Subcutaneous abdominal adipose tissue (tissue), 5 donors: ENCODE measurements at regions not wholly inside any gene's neighbourhood (a gene's known extent, or its start where the extent isn't known, plus 50 kb on each side); places are given as distances from the start of the nearest gene placed in this dataset.

Experiments
- H3K27ac ChIP-seq: one replicate; pipeline ENCODE4 v1.7.0; 2013; ENCODE audit warnings: low read depth, mild to moderate bottlenecking, inconsistent platforms, low read length, moderate library complexity
- H3K27me3 ChIP-seq, 5 donors: one replicate each; pipeline ENCODE4 v1.7.0; 2013; ENCODE audit warnings: low read length in 5 of 5, inconsistent platforms in 1 of 5; ENCODE audit not compliant: control insufficient read depth in 5 of 5, insufficient read depth in 4 of 5
- H3K36me3 ChIP-seq, 5 donors: one replicate each; pipeline ENCODE4 v1.7.0; 2013; ENCODE audit warnings: low read length in 5 of 5; ENCODE audit not compliant: control insufficient read depth in 5 of 5, insufficient read depth in 5 of 5
- H3K4me1 ChIP-seq, 5 donors: one replicate each; pipeline ENCODE4 v1.7.0; 2013; ENCODE audit warnings: low read length in 5 of 5, mild to moderate bottlenecking in 3 of 5, moderate library complexity in 1 of 5; ENCODE audit not compliant: control insufficient read depth in 5 of 5, insufficient read depth in 5 of 5
- H3K4me3 ChIP-seq, 5 donors: one replicate each; pipeline ENCODE4 v1.7.0; 2013; ENCODE audit warnings: low read length in 5 of 5, low read depth in 1 of 5
- H3K9ac ChIP-seq, 5 donors: one replicate each; pipeline ENCODE4 v1.7.0; 2013; ENCODE audit warnings: low read length in 5 of 5, mild to moderate bottlenecking in 4 of 5, moderate library complexity in 3 of 5
- H3K9me3 ChIP-seq, 5 donors: one replicate each; pipeline ENCODE4 v1.7.0; 2013; ENCODE audit warnings: low read length in 5 of 5; ENCODE audit not compliant: control insufficient read depth in 5 of 5
- donor health status: healthy.
- donor health status: healthy.
- donor health status: healthy.
- donor health status: healthy.
- donor health status: healthy.

DNA sequence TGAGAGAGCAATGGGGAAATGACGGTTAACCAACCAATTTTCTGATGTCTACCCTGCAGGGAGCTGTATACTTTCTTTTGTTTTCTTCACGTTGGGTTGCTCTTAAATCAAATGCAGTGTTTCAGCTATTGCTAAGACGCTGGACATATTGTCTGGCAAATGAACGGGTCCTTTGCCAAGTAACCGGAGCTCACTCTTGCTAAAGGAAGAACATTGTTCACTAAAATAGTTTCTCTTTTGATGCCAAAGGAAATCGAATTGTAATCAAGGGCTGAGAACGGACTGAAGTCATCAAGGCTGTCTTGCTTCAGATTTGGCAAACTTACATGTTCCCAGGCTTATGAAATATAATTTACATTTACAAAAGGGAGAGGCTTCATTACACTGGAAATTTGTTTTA lies 142.3 kb upstream of the ARGLU1 start:
- Histone ChIP-seq H3K27ac (peak overlapping the region; percentile 72), H3K9me3 (no peaks in the 10 kb centered on the region), H3K27me3 (no peaks in the 10 kb centered on the region), H3K36me3 (no peaks in the 10 kb centered on the region), H3K9ac (peak overlapping the region in 3 of 5 donors; percentile 26 to 44 (median 37)), H3K4me1 (peaks cover 5 to 46% (median 22%) of the 10 kb centered on the region in 5 donors), H3K4me3 (peak overlapping the region; percentile 38 to 63 (median 52))

DNA sequence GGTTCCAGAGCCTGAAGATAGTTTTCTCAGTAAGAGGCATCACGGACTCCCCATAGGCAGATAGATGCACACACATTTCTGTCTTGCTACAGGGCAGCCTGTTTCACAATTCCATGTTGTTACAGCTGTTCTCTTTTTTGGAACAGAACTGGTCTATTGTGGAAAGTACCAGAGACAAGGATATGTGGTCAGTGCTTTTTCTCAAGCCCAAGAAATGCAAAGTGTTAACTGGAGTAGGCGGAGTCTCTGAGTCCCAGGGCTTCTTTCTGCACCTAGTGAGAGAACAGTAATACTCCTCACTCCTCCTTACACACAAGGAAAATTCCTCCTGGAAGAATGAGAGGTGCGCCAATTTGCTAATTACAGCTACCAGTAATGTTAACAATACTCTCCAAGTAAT lies 141.6 kb upstream of the ARGLU1 start:
- no peaks in the 10 kb centered on the region for H3K27me3 ChIP-seq
- H3K9ac ChIP-seq: peak overlapping the region in 3 of 5 donors; percentile 26 to 62 (median 57)
- peak overlapping the region; percentile 38 to 63 (median 52) for H3K4me3 ChIP-seq
- H3K27ac ChIP-seq: peak overlapping the region; percentile 72
- H3K36me3 ChIP-seq: no peaks in the 10 kb centered on the region
- peaks cover 5 to 48% (median 22%) of the 10 kb centered on the region in 5 donors for H3K4me1 ChIP-seq
- H3K9me3 ChIP-seq: no peaks in the 10 kb centered on the region

- H3K36me3 ChIP-seq: no peaks in the 10 kb centered on the region
- peak overlapping the region; percentile 64 for H3K27ac ChIP-seq
- H3K4me3 ChIP-seq: peak overlapping the region in 3 of 5 donors; percentile 24 to 44 (median 30)
- H3K9ac ChIP-seq: peak overlapping the region in 1 of 5 donors; percentile 31
- H3K4me1 ChIP-seq: peaks cover 0 to 27% (median 6%) of the 10 kb centered on the region in 5 donors
- no peaks in the 10 kb centered on the region for H3K9me3 ChIP-seq
- H3K27me3 ChIP-seq: no peaks in the 10 kb centered on the region
Observed at GRCh38 chr13:106702505-106702904, 134.6 kb upstream of the ARGLU1 start.

- H3K27me3 ChIP-seq: no peaks in the 10 kb centered on the region
- H3K36me3 ChIP-seq: no peaks in the 10 kb centered on the region
- H3K9me3 ChIP-seq: no peaks in the 10 kb centered on the region
- H3K4me3 ChIP-seq: peak overlapping the region in 2 of 5 donors; percentile 30 to 44
- peak overlapping the region in 1 of 5 donors; percentile 60 for H3K9ac ChIP-seq
- H3K4me1 ChIP-seq: peaks cover 0 to 27% (median 6%) of the 10 kb centered on the region in 5 donors
- H3K27ac ChIP-seq: peak overlapping the region; percentile 12
Observed at GRCh38 chr13:106701771-106702341, 133.9 kb upstream of the ARGLU1 start.

DNA sequence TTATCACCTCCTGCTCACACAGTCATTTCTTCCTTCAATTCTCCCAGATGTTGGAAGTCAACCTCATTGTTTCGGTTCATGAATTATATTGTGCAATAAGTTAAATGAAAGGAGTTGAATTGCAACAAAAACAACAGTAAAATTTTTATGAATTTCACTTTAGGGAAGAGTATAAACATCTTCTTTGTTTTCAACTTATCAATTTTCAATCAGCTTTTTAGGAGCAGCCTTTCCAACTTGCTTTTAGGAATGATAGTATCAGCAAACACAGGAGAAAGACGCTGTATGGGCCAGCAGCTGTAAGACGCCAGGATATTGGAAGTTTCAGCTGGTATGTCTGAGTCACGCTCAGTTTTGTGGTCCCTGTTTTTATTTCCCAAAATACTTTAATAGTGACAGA lies 132.5 kb upstream of the ARGLU1 start:
- Histone ChIP-seq H3K27ac (no peak overlapping the region), H3K9me3 (no peaks in the 10 kb centered on the region), H3K4me3 (no peak overlapping the region), H3K36me3 (no peaks in the 10 kb centered on the region), H3K27me3 (no peaks in the 10 kb centered on the region), H3K4me1 (peaks cover 0 to 31% (median 6%) of the 10 kb centered on the region in 5 donors), H3K9ac (no peak overlapping the region)

DNA sequence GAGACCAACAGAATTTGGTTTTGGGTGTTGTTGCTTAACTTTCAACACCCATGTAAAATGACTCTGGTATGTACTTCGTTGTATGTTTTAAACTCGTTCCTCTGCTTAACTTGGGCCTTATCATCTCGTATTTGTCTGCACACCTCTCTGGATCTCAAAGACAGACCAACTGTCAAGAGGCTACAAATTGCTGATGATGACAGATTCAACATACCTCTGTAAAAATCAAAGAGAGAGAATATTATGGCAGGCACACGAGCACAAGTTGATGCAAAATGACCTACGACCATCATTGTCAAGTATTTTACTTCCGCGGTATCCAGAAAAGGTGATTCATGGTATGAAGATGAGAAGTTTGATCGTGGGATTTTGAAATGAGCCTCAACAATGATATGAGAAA lies 132.1 kb upstream of the ARGLU1 start:
- H3K27ac ChIP-seq: no peak overlapping the region
- H3K9me3 ChIP-seq: no peaks in the 10 kb centered on the region
- H3K9ac ChIP-seq: no peak overlapping the region
- H3K4me1 ChIP-seq: peaks cover 0 to 29% (median 6%) of the 10 kb centered on the region in 5 donors
- H3K36me3 ChIP-seq: no peaks in the 10 kb centered on the region
- no peak overlapping the region for H3K4me3 ChIP-seq
- no peaks in the 10 kb centered on the region for H3K27me3 ChIP-seq

DNA sequence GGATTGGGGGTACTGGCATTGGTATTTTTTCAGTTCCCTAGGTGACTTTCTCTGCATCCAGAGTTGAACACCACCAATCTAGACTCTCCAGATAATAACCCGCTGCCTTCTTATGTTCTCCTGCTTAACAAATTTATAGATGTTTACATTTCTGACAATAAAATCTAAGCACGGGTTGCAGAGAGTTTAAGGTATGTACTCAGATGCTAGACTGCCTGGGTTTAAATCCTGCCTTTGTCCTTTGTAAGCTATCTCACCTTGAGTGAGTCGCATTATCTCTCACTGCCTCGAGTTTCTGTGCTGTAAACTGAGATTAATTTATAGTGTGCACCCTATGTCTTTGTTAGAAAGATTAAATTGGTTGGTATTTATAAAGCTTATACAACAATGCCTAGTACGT lies 131.4 kb upstream of the ARGLU1 start:
- Histone ChIP-seq H3K27ac (no peak overlapping the region), H3K4me3 (no peak overlapping the region), H3K36me3 (no peaks in the 10 kb centered on the region), H3K4me1 (peaks cover 0 to 23% (median 6%) of the 10 kb centered on the region in 5 donors), H3K27me3 (no peaks in the 10 kb centered on the region), H3K9me3 (no peaks in the 10 kb centered on the region), H3K9ac (no peak overlapping the region)

DNA sequence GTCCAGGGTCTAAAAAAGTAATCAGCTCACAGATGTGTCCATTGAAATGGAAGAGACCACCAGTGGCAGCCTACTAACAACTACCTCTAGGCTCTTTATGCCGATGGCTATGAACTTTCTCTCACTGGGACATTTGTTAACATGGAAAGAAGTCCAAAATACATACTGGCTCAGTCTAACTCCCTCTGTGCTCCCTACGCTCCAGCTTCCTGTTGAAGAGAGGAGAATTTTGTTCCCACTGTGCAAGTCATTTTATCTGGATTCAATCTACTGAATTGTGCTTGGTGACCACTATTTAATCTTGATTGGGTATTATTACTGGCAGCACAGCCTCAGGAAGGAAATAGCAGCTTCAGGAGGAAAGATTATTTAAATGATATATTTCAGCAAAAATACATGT lies 128.8 kb upstream of the ARGLU1 start:
- H3K9me3 ChIP-seq: no peaks in the 10 kb centered on the region
- H3K9ac ChIP-seq: no peak overlapping the region
- H3K27me3 ChIP-seq: no peaks in the 10 kb centered on the region
- H3K36me3 ChIP-seq: no peaks in the 10 kb centered on the region
- no peak overlapping the region for H3K27ac ChIP-seq
- H3K4me3 ChIP-seq: no peak overlapping the region
- peaks cover 0 to 11% (median 2%) of the 10 kb centered on the region in 5 donors for H3K4me1 ChIP-seq

- H3K36me3 ChIP-seq: no peaks in the 10 kb centered on the region
- no peak overlapping the region for H3K9ac ChIP-seq
- no peaks in the 10 kb centered on the region for H3K9me3 ChIP-seq
- H3K27ac ChIP-seq: no peak overlapping the region
- no peaks in the 10 kb centered on the region for H3K27me3 ChIP-seq
- peaks cover 0 to 16% (median 0%) of the 10 kb centered on the region in 5 donors for H3K4me1 ChIP-seq
- H3K4me3 ChIP-seq: no peak overlapping the region
Observed at GRCh38 chr13:106696140-106696539, 128.2 kb upstream of the ARGLU1 start.

GRCh38 chr13:106695139-106695538 lies 127.2 kb upstream of the ARGLU1 start:
- H3K36me3 ChIP-seq: no peaks in the 10 kb centered on the region
- H3K27ac ChIP-seq: no peak overlapping the region
- H3K9ac ChIP-seq: no peak overlapping the region
- no peak overlapping the region for H3K4me3 ChIP-seq
- no peaks in the 10 kb centered on the region for H3K9me3 ChIP-seq
- no peaks in the 10 kb centered on the region for H3K27me3 ChIP-seq
- peaks cover 0 to 16% (median 0%) of the 10 kb centered on the region in 5 donors for H3K4me1 ChIP-seq
